A204.1 (cell line): ENCODE measurements at regions not wholly inside any gene's neighbourhood (a gene's known extent, or its start where the extent isn't known, plus 50 kb on each side); places are given as distances from the start of the nearest gene placed in this dataset.
"Not testable (repeated sequence)": the region's sequence is repeated elsewhere in the genome, so short reads cannot be mapped to it uniquely, and the experiment has no call there.

ENCODE experiments used
- FAIRE-seq: peaks from 2 replicates; lab custom pipeline; 2012; peaks lifted over from hg19 to GRCh38; lab: Jason Lieb, UNC

DNA sequence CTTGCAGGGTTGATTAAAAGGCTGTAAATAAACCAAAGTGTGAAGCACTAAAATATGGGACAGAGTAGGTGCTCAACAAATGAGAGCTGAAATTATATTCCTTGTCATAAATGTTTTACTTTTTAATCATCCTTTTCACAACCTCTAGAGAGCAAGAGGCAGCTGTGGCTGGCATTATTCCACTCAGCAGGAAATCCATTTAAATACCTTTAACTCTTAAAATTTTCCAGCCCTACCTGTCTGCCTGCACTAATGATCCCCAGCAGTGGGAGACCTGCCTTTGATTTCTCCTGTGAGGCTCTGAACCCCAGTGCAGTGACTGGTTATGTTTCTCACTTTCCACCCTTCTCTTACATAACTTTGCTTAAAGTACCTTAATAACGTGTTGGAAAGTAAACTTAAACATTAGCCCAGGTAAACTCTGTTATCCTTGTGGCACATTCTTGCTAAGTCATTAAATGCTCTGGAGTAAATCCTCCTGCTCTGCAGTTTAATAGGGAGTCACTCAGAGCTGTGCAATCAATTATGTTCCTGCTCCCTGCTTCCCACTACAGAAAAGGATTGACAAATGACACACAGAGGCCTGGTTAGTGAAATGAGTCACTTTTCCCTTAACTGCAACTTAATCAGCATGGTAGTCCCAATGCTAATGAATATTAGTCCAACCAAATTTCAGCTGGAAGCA lies 755.7 kb upstream of the USP15 start:
- FAIRE-seq = no peak

DNA sequence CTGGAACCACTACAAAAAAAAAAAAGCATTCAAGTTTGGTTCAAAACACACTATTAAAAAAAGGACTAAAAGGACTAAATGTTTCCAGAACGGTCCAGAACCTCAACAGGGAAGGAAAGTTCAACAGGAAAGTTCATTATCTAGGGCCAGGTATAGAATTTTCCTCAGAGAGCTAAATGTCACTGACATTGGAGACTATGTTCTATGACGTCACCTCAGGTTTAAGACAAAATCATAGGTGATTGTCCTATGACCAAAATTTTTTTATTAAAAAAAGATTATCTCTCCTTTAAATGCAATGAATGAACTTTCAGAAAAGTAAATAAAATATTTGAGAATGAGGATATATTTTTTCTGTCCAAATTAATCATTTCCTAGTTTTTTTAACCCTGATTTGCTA lies 746.7 kb upstream of the USP15 start:
- FAIRE-seq = no peak

DNA sequence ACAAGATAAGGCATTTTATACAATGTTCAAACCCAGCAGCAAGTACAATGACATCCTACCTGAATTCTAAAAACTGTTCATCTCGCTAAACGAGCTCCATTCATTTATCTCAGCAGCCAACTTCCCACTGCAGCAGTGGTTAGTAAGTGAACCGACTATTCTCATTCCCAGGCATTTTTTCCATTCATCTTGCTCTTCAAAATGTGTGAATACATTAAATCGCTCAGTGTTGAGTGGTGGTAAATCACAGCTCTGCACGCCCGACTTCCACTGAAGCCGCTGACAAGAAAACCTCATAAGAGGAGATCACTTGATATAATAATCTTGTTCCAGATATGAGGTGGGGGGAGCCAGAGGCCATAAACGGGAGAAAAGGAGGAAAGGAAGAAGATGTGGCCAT lies 746.2 kb upstream of the USP15 start:
- no peak for FAIRE-seq

DNA sequence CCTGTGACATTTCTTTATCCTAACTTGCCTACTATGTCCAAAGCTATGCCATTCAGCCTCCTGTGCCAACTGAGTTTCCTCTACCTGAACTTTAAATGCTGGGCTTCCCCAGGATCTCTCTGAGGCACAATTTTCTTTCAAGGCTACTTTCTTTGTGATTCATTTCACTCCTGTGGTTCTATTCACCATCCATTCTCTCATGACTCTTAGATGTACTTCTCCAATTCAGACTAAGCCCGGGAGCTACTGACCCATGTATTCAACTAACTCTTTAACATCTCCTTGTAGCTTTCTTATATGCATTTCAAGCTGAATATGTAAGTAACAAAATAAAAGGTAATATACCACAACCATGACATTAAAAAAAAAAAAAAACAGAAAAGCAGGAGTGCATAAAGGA lies 738.9 kb upstream of the USP15 start:
- FAIRE-seq = no peak

DNA sequence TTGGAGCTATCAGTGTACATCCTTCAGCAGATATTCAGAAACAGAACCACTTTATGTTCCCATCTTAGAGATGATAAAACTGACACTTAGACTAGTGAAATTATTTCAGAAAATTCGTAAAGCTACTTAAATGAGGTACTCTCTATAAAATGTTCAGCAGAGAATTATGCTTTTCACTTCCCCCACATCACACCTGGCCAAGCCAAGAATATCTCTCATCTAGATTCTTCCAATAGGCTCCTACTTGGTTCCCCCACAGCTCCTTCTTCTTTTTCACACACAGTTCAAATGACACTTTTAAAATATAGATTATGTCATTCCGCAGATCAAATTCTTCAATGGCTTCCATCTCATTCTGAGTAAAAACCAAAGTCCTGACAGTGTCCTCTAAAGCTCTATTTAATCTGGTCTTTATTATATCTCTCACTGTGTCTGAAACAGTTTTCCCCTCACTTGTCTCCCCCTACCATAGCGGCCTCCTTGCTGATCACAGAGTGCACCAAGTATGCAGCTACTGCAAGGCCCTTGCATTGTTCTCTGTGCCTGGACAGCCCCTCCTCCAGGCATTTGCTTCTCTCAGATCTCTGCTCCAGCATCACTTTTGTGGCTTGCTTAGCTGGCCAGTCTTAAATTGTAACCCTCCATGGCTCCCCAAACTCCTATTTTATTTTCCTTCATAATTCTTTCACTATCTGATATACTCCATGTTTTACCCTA lies 736.8 kb upstream of the USP15 start:
- no peak for FAIRE-seq

DNA sequence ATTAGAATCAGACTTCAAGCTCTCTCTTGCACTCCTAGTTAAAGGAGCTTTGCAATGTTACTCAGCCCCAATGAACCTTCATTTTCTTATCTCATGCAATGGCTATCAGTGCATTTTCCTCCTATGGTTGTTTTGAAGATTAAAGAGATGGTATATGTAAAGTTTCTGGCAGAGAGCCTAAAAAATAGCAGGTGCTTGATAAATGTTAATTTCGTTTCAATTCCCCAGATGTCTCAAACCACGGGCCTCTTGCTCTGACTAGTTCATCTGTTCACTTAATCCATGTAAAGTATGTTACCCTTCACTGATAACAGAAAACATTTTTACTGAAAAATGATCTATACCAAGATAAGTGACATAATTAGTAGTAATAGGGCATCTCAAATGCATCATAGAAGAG lies 735.4 kb upstream of the USP15 start:
- no peak for FAIRE-seq

DNA sequence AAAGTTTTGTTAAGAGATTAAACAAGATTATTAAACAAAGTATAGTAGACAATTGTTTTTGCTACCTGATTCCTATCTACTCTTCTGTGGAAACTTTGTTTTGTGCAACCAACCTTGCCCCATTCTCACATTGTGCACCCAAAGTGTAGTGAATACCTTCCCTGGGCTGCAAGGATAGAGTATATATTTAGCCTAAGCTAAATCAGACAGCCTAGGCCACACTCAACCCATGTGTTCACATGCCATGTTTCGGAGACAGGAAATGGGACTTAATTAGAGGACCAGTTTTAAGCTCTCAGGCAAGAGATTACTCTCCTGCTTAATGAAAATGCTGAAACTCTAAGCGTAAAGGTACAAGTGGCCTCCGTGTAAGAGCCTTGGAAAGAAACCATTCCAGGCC lies 734.9 kb upstream of the USP15 start:
- FAIRE-seq = no peak

DNA sequence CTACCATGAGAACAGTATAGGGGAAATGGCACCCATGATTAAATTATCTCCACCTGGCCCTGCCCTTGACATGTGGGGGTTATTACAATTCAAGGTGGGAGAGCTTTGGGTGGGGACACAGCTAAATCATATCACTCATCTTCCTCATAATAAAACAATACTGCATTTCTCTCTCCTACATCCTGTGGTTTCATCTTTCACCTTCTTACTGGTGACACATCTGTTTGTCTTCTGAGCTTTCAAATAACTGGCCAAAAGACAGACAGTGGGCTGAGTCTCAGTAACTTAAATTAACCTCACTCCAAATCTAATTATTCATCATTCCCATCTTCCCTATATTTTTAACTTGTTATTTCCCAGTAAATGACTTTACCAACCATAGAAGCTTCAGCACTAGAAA lies 729.7 kb upstream of the USP15 start:
- no peak for FAIRE-seq

- no peak for FAIRE-seq
Measured at GRCh38 chr12:61531195-61531594, 729.0 kb upstream of the USP15 start.

DNA sequence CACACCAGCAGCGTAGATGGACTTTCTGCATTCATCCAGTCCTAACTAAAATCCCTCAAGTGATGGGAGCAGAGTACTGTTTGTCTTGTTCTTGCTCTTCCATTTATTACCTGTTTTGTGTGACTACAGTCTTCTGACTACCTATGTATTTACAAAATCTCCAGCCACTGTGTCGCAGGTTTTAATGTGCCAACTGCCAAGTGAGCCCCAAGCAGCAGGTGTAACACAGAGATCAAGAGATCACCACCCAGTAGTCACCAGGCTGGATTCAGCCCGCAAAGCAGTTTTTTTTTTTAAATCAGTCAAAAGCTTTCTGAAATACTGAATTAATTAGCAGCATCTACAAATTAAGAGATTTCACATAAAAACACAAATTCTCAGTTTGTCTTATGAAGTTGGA lies 724.1 kb upstream of the USP15 start:
- no peak for FAIRE-seq

DNA sequence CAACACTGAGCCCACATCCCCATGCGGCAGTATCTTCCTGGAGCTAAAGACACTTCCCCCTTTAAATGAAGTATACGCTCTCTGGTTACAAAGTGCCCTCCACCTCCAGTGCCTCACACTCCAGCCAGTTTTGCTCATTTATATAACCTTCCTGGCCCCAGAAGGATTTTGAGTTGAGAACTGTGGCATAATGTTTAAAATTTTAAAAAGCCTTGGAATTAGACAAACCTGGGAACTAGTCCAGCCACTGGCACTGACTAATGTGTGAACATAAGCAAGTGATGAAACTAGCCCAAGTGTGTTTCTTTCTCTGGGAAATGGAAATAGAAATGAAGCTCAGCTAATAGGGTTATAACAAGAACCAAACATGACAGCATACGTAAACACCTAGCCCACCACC lies 723.7 kb upstream of the USP15 start:
- no peak for FAIRE-seq

GRCh38 chr12:61538951-61539350 lies 721.3 kb upstream of the USP15 start:
- FAIRE-seq = peak; percentile 30

- FAIRE-seq = no peak
Measured at GRCh38 chr12:61542551-61542950, 717.7 kb upstream of the USP15 start.

GRCh38 chr12:61546296-61546695 lies 713.9 kb upstream of the USP15 start:
- no peak for FAIRE-seq

DNA sequence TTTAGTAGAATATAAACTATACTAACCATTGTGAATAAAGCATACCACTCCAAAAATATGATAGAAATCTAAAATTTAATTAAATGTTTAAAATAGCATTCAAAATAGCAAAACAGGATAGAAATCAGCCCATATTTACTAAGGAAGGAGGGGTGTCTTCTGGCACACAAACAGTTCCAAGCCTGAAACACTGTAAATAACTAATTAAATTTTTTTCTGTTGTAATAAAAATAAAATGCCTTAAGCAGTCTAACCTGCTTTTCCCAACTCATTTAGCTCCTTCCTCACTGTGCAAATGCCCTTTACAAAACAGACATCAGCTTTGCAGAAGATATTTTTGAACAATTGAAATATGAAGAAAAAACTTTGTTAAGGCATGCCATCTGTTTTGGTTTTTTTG lies 707.1 kb upstream of the USP15 start:
- no peak for FAIRE-seq

GRCh38 chr12:61554268-61555008 lies 705.8 kb upstream of the USP15 start:
- no peak for FAIRE-seq

DNA sequence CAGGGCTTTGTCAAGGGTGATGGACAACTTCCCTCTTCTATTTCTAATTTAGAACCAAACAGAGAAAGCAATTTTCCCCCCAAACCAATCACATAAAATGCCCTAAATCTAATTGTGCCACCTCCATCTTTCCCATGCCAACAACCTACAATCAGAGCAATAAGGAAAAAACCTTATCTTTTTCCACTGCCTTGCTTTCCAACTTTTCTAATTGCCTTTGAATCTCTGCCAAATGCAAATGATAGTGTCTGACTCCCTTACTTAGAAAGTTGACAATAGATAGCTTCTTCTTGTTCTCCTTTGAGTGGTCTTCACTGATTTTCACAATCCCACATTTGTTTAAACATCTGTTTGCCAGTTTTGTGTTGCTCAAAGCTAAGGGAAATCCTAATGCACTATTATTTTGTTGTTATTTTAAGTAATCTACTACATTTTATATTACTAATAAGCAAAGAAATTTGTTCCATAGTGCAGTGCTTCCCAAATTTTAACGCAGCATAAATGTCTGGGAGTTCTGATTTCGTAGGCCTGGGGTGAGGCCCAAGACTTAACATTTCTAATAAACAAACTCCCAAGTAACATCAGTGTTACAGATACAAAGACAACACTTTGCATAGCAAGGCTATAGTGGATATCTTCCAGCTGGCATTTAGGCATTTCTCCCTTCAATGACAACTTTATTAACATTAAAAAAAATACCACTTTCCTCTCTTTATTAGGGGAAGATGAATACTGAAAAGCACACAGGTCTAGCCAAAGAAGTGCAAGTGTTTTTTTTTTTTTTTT lies 696.3 kb upstream of the USP15 start:
- FAIRE-seq = no peak

DNA sequence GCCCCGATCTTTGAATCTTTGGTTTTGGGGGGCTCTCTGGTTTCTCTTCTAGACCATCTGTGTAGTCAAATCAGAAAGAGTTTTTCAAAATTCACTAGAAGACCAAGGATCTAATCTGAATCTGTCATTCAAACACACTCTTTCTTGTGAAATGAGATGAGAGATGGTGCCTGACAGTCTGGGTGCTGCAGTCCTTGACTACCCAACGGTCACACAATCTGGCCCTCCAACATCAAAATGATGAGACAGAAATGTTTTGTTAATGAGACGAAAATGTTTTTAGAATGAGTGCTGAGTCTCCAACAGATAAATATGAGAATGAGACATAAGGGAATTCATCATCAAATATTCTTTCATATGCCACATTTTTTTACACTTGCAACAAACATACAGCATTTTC lies 695.7 kb upstream of the USP15 start:
- FAIRE-seq = no peak

DNA sequence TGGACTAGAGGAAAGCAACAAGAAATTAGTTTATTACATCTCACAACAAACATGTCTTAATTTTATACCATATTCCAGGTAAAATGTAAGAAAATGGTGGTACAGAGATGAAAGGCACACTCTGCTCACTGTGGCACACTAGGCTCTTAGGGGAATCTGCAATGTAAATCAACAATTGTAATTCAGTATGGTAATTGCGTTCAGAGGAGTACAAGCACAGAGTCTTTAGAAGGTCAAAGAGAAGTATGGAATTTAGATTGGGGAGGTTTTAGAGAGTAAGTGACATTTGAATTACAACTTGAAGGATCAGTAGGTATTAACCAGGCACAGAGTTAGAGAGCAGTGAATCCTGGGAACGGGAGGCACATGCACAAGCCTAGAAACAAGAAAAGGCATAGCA lies 694.0 kb upstream of the USP15 start:
- FAIRE-seq = no peak

DNA sequence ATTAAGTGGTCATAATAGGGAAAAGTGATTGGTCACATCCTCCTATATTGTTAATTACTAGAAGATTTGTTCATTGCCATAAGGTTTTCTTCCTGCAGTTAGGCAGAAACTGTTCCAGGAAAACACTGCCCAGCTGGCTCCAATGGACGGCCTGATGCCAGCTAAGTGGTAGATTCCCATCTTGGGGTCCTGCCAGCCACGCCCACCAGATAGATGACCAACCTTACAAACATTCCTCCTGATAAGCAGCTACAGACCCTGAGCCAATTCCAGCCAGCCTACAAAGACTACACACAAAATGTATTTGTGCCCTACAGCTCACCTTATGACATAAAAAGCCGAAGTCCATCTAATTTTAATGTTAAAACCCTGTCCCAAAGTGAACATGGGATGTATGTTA lies 685.9 kb upstream of the USP15 start:
- FAIRE-seq = no peak

GRCh38 chr12:61584943-61585342 lies 675.3 kb upstream of the USP15 start:
- FAIRE-seq = no peak

DNA sequence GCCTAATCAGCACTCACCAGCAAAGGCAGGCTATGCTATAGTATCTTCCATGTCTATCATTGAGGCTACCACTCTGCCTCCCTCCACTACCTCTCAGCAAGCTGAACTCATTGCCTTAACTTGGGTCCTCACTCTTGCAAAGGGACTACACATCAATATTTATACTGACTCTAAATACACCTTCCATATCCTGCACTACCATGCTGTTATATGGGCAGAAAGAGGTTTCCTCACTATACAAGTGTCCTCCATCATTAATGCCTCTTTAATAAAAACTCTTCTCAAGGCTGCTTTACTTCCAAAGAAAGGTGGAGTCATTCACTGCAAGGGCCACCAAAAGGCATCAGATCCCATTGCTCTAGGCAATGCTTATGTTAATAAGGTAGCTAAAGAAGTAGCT lies 669.3 kb upstream of the USP15 start:
- not testable (repeated sequence) for FAIRE-seq

- no peak for FAIRE-seq
Measured at GRCh38 chr12:61610143-61610542, 650.1 kb upstream of the USP15 start.
